Skeletal muscle tissue (tissue), 3 donors: ENCODE measurements at regions not wholly inside any gene's neighbourhood (a gene's known extent, or its start where the extent isn't known, plus 50 kb on each side); places are given as distances from the start of the nearest gene placed in this dataset.

Experiments used
- H3K27ac ChIP-seq: one replicate; pipeline ENCODE4 v1.7.0; 2013; ENCODE audit warnings: mild to moderate bottlenecking, low read depth, low read length, inconsistent platforms
- H3K27me3 ChIP-seq, 3 donors: one replicate each; pipeline ENCODE4 v1.7.0; 2013; ENCODE audit warnings: low read length in 3 of 3; ENCODE audit not compliant: control insufficient read depth in 3 of 3, insufficient read depth in 3 of 3
- H3K36me3 ChIP-seq, 3 donors: one replicate each; pipeline ENCODE4 v1.7.0; 2013; ENCODE audit warnings: low read length in 3 of 3; ENCODE audit not compliant: control insufficient read depth in 3 of 3, insufficient read depth in 3 of 3
- H3K4me1 ChIP-seq, 3 donors: one replicate each; pipeline ENCODE4 v1.7.0; 2013; ENCODE audit warnings: low read length in 3 of 3, mild to moderate bottlenecking in 3 of 3; ENCODE audit not compliant: control insufficient read depth in 3 of 3, insufficient read depth in 3 of 3
- H3K4me3 ChIP-seq, 3 donors: one replicate each; pipeline ENCODE4 v1.7.0; 2013; ENCODE audit warnings: low read length in 3 of 3
- H3K9ac ChIP-seq, 3 donors: one replicate each; pipeline ENCODE4 v1.7.0; 2013; ENCODE audit warnings: low read length in 3 of 3, mild to moderate bottlenecking in 3 of 3, moderate library complexity in 2 of 3, low read depth in 1 of 3
- H3K9me3 ChIP-seq, 3 donors: one replicate each; pipeline ENCODE4 v1.7.0; 2013; ENCODE audit warnings: low read length in 3 of 3; ENCODE audit not compliant: control insufficient read depth in 3 of 3
- donor health status: Osteomylitis.

GRCh38 chr17:73706858-73707257 lies 62.6 kb upstream of the SDK2 start:
- H3K27ac ChIP-seq, result no peak overlapping the region
- H3K4me3 ChIP-seq, result no peak overlapping the region
- no peak overlapping the region for H3K9ac ChIP-seq
- peaks cover 0 to 3% (median 0%) of the 10 kb centered on the region in 3 donors for H3K9me3 ChIP-seq
- H3K4me1 ChIP-seq, result peaks cover 0 to 4% (median 0%) of the 10 kb centered on the region in 3 donors
- no peaks in the 10 kb centered on the region for H3K36me3 ChIP-seq
- H3K27me3 ChIP-seq, result peaks cover 7 to 27% (median 26%) of the 10 kb centered on the region in 3 donors

GRCh38 chr17:73707358-73707757 lies 63.1 kb upstream of the SDK2 start:
- Histone ChIP-seq H3K9ac (no peak overlapping the region), H3K36me3 (no peaks in the 10 kb centered on the region), H3K27ac (no peak overlapping the region), H3K9me3 (peaks cover 0 to 3% (median 0%) of the 10 kb centered on the region in 3 donors), H3K27me3 (peaks cover 7 to 30% (median 30%) of the 10 kb centered on the region in 3 donors), H3K4me3 (no peak overlapping the region), H3K4me1 (peaks cover 0 to 4% (median 0%) of the 10 kb centered on the region in 3 donors)

- Histone ChIP-seq H3K9me3 (peaks cover 0 to 3% (median 0%) of the 10 kb centered on the region in 3 donors), H3K36me3 (no peaks in the 10 kb centered on the region), H3K27ac (no peak overlapping the region), H3K9ac (no peak overlapping the region), H3K4me3 (no peak overlapping the region), H3K4me1 (peaks cover 0 to 4% (median 0%) of the 10 kb centered on the region in 3 donors), H3K27me3 (peaks cover 11 to 36% (median 24%) of the 10 kb centered on the region in 3 donors)
These were observed 65.9 kb upstream of the SDK2 start for GRCh38 chr17:73710095-73710592.

- Histone ChIP-seq H3K27me3 (peaks cover 8 to 42% (median 31%) of the 10 kb centered on the region in 3 donors), H3K4me1 (peaks cover 0 to 4% (median 0%) of the 10 kb centered on the region in 3 donors), H3K9ac (no peak overlapping the region), H3K4me3 (no peak overlapping the region), H3K9me3 (peaks cover 0 to 3% (median 0%) of the 10 kb centered on the region in 3 donors), H3K27ac (no peak overlapping the region), H3K36me3 (no peaks in the 10 kb centered on the region)
These were observed 66.9 kb upstream of the SDK2 start for GRCh38 chr17:73711184-73711583.

GRCh38 chr17:73711916-73712315 lies 67.7 kb upstream of the SDK2 start:
- Histone ChIP-seq H3K4me3 (no peak overlapping the region), H3K36me3 (no peaks in the 10 kb centered on the region), H3K27me3 (peaks cover 8 to 43% (median 31%) of the 10 kb centered on the region in 3 donors), H3K27ac (no peak overlapping the region), H3K4me1 (peaks cover 0 to 4% (median 0%) of the 10 kb centered on the region in 3 donors), H3K9ac (no peak overlapping the region), H3K9me3 (peaks cover 0 to 3% (median 0%) of the 10 kb centered on the region in 3 donors)

- Histone ChIP-seq H3K4me3 (no peak overlapping the region), H3K27me3 (peaks cover 8 to 45% (median 31%) of the 10 kb centered on the region in 3 donors), H3K36me3 (no peaks in the 10 kb centered on the region), H3K27ac (no peak overlapping the region), H3K9ac (no peak overlapping the region), H3K9me3 (no peaks in the 10 kb centered on the region), H3K4me1 (peaks cover 0 to 4% (median 0%) of the 10 kb centered on the region in 3 donors)
These were observed 68.9 kb upstream of the SDK2 start for GRCh38 chr17:73713136-73713535.

GRCh38 chr17:73715769-73716168 lies 71.5 kb upstream of the SDK2 start:
- peaks cover 10 to 45% (median 31%) of the 10 kb centered on the region in 3 donors for H3K27me3 ChIP-seq
- no peaks in the 10 kb centered on the region for H3K9me3 ChIP-seq
- H3K9ac ChIP-seq, result no peak overlapping the region
- H3K27ac ChIP-seq, result no peak overlapping the region
- no peaks in the 10 kb centered on the region for H3K4me1 ChIP-seq
- no peak overlapping the region for H3K4me3 ChIP-seq
- no peaks in the 10 kb centered on the region for H3K36me3 ChIP-seq

- Histone ChIP-seq H3K9ac (no peak overlapping the region), H3K27ac (no peak overlapping the region), H3K36me3 (no peaks in the 10 kb centered on the region), H3K4me3 (no peak overlapping the region), H3K9me3 (no peaks in the 10 kb centered on the region), H3K4me1 (no peaks in the 10 kb centered on the region), H3K27me3 (peaks cover 7 to 36% (median 27%) of the 10 kb centered on the region in 3 donors)
These were observed 73.4 kb upstream of the SDK2 start for GRCh38 chr17:73717690-73718089.

GRCh38 chr17:73718362-73718761 lies 74.1 kb upstream of the SDK2 start:
- no peak overlapping the region for H3K27ac ChIP-seq
- no peak overlapping the region for H3K4me3 ChIP-seq
- H3K36me3 ChIP-seq, result no peaks in the 10 kb centered on the region
- H3K9ac ChIP-seq, result no peak overlapping the region
- no peaks in the 10 kb centered on the region for H3K4me1 ChIP-seq
- H3K27me3 ChIP-seq, result peaks cover 11 to 32% (median 27%) of the 10 kb centered on the region in 3 donors
- H3K9me3 ChIP-seq, result no peaks in the 10 kb centered on the region

GRCh38 chr17:73718912-73719311 lies 74.7 kb upstream of the SDK2 start:
- Histone ChIP-seq H3K27me3 (peaks cover 6 to 29% (median 28%) of the 10 kb centered on the region in 3 donors), H3K4me3 (no peak overlapping the region), H3K4me1 (no peaks in the 10 kb centered on the region), H3K36me3 (no peaks in the 10 kb centered on the region), H3K27ac (no peak overlapping the region), H3K9ac (no peak overlapping the region), H3K9me3 (no peaks in the 10 kb centered on the region)
